Left forelimb (tissue), 1 donor: ENCODE measurements at regions not wholly inside any gene's neighbourhood (a gene's known extent, or its start where the extent isn't known, plus 50 kb on each side); places are given as distances from the start of the nearest gene placed in this dataset.
"Not testable (repeated sequence)": the region's sequence is repeated elsewhere in the genome, so short reads cannot be mapped to it uniquely, and the experiment has no call there.

Source experiments
- DNase-seq: peaks from one replicate; pipeline ENCODE4 v3.0.0-alpha.2; 2018; ENCODE audit warnings: low spot score

DNA sequence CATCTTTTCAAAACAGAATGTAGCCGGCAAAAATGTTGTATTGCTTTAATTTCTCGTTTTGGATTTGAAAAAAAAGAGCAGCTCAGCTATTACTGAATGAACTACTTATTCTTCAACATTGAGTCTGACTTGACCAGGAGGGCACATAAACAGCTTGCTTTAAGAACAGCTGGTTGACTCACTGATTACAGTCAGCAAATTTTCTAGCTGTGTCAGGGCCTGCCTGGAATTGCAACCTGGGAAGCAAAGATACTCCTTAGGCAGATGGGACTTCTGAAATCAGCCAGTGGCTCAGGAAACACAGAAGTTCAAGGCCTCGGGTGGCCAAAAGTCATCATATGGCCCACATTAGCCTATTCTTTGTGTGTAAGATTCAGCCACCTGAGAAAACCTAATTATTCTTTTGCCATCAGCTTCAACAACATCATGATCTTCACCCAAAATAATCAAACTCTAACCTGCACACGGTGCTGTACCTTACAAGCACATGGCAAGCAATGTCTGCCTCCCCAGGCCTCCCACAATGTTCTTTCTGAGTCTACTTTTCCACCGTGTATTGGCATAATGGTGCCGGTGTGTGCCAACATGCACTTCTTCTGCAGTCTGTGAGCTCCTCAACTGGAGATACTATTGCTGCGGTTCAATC is 307.2 kb downstream of the HHIPL2 start:
- no peak for DNase-seq

DNA sequence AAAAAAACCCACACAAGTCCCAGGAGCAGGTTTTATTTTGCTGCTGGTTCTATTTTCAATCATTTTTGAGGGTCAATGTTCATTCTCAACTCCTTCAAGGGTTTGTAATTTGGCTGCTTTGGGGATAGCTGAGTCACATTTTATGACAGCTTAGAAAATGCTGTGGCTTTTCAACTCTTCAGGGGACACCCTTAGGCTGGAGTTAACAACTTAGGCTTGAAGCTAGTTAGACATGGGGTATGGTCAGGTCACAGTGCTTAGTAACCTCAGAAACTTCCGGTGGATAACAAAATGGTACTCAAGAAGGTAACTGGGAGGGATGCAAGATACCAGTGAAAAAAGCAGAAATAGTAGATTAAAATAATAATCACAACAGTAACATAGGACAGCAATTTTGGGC is 308.8 kb downstream of the HHIPL2 start:
- no peak for DNase-seq

DNA sequence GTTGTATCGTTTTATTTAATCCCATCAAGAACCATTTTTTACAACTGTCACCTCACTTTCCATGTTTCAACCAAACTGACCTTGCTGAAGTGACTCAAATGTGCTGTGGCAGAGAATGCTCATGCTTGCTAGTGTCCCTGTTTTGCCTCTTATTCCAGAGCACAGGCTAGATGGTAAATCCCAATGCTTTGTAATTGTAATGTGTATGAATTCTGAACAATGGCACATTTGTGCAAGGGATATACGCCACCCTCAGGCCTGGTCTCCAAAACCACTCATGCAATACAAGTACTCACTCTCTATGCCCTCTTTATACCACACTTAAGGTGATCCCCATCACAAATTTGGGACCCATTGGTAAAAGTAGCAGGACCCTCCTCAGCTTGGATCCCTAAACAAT is 313.6 kb downstream of the HHIPL2 start:
- no peak for DNase-seq

DNA sequence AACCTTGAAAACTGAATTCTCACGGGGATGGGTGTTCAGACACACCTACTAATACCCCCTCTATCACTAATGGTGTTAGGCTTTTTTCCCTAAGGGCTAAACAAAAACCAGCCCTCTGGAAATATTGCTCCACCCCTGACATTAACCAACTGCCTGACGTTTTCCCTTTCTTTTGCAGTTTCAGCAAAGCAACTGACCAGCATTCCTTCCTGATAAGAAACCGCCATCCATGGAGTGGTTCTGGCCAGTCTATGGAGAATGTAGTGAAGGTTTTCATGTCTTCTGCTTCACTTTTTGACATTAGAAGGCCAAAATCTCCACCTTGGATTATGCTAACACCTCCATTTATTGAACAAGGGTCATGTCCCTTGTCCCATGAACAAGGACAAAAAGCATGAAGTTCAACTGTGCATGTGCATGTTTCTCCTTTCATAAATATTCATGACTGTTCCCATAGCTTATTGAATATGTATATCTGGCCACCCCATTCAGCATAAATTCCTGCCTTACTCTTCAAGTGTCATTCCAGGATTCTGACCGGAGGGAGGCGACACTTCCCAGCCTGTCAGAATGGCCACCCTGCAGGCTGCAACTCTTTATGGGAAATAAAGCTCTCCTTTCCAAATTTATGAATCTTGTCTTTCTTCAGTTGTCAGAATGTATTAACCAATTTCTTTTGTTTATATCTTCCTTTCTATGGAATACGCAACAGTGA is 314.3 kb downstream of the HHIPL2 start:
- no peak for DNase-seq

DNA sequence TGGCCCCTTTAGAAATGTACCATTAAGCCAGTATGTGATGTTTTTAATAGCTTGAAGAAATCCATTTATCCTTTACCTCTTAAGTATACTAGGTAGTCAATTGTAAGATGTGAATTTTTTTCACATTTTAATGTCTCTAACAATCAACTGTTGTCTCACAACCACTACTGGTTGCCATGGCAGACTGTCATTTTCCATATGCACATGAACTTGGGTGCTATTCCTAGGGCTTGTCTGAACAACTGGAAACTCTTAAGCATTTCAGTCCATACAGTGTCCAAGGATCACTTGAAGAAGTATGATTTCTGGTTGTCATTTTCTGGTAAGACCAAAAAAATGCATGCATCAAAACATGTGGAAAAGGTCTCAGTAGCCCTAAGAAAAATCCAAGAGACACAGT is 315.1 kb downstream of the HHIPL2 start:
- DNase-seq, result no peak

DNA sequence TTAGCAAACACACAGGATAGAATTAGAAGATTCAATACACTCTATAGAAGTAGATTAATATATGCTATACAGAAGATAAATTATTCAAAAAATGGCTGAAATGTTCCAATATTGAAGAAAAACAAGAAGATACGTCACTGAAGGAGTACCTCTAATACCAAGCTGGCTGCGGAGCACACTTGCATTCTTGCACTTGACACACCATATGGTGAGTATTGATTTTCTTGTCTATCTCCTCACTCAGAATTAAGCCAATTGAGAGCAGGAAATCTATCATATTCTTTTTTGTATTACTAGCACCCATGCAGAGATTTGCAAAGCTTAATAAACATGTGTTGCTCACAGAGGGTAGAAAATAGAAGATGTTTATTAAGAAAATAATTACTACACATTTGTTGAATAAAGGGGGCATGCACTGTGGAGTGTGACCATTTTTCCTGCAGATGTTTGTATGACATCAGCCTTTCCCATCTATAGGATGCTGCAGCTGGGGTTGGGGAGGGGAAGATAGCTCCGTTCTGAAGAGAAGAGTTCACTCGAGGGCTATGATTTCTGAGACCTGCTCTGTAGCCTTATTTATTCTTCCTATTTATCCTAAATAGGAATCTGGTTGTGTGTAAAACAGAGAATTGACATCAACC is 318.1 kb downstream of the HHIPL2 start:
- DNase-seq, result no peak

DNA sequence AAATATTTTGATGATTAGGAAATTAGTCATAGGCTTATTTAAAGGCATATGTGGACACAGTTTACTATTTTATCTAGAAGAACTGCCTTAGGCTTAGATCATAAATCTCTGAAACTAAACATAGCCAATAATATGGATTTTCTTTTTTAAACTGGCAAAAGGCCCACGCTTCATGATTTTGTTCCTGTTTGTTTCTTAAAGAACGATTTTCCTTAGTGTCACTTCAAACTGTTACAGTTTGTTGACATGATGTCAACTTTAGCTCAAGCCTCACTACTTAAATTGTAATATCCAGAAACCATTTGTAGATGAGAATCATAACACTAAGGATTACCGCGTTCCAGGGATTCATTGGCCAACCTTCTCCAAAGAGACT is 322.6 kb downstream of the HHIPL2 start:
- DNase-seq, result no peak

DNA sequence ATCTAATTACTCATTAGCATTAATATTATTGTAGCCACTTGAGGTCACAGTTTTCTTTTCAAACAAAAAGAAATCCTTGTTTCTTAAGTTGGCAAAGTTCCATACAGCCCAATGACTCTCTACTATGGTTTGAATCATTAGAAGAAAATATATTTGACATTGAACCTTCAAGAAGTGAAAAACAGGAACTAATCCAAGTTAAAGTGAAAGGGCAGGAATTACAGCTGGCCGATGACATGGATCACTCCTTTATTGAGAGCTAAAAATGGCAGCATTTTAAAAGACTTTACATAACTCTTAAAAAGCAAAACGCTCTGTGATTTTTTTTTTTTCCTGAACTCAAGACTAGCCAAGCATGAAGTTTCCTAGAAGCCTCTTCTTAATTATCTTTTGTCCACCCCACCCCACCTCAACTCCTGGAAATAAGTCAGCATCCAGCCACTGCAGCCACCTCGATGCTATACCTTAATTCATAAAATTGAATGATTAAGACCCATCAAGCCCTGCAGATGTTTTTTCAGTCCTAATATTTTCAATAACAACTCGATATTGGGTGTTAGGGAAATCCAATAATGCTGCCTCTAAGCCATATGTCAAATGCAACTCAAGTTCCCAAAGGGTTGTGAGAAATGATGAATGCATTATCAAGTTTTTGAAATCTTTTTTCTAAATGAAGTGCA is 323.1 kb downstream of the HHIPL2 start:
- DNase-seq, result no peak

DNA sequence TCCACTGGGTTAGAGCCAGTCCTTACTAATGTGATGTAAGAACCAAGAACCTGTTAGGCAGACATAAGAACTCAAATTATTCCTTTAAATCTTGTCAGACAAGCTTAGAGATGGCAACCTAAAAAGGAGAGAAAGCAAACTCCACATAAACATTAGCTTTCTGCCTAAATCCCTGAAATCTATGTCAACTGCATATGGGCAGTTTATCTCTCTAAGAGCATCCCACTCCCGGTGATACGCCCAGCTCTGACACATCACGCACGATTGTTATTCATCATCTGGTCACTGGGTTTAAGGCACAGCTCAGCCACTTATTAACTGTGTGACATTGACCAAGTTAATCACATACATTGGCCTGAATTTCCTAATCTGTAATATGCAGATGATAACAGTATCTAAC is 323.7 kb downstream of the HHIPL2 start:
- DNase-seq, result no peak

DNA sequence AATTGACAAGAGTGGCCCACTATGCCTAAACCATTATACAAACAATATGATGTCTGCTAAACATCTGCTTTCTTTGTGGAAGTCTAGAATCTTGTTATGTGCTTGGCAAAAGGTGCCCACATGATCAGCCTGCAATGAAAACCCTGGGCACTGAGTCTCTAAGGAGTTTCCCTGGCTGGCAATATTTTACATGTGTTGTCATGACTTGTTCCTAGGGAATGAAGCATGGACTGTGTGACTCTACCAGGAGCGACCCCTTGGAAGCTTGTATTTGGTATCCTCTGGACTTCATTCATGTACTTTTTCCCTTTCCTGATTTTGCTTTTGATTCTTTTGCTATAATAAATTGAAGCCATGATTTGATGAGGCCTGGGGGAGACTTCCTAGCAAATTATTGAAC is 324.9 kb downstream of the HHIPL2 start:
- no peak for DNase-seq

DNA sequence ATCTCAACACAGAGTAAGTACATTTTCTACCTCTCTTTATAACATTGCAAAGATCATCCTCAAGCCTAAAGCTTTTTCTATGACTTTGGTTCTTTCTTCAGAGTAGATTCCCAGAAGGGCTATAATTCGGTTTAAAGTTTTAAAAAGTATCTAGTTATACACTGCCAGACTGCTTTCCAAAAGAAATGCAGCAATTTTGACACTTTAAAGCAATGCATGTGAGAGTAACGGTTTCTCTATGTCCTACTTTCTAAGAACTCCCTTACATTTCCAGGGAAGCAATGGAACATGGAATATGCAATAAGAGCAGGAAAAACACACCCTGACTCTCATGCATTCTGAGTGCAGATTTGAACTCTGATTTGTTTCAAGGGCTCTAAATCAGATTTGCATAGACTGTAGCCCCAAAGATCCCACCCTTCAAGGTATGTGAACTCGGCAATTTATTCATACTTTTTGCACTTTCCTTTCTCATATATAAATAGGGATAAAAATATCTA is 331.6 kb downstream of the HHIPL2 start:
- DNase-seq, result no peak

DNA sequence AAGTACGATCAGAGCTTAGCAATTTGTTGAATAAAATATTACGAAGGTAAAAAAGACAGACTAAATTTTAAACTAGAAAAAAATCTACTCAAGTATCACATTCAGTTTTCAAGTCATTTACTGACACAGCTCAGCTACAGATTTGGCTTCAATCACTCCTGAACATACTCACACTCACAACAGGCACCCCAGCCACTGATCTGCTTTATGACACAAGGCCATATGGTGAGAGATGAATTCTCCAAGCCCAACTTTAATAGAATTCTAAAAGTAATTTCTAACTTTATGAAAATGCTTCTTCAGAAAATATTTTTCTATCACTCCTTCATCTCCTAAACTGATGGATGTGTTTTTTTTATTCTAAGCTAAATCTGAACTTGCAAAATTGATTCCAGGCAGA is 337.1 kb downstream of the HHIPL2 start:
- DNase-seq, result no peak

DNA sequence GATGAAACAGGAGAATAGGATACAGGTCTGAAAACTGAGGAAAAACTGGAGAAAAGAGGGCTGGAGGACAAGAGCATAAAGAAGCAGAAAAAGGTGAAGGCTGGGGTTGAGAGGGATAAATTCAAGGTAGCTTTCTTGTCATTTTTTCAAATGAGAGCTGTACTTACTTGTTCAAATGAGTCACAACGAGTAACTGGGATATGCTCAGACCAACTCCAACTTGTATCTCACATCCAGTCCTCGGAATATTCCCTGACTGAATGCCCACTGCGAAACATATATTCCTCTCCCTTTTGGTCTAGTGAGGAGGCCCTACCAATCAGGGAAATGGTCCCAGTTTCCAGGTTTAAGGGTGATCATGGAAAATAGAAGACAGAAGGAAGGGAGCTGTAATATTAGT is 343.4 kb downstream of the HHIPL2 start:
- no peak for DNase-seq

DNA sequence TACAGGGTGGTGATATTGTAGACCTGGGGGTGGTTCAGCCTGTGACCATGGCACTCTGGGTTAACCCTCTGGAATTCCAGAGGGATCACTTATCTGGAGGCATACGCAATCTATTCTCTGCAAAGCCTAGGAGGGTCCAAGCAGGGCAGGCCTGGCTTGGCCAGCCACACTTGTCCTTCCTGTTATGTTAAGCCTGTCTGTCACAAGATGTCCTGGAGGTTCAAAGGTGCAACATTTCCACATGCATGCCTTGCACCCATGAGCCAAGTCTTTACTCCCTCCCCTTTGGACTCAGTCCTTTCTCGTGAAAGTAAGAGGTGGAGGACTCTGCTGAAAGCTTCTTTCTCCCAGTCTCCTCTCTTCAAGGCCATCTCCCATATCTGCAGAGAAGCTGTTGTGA is 345.1 kb downstream of the HHIPL2 start:
- no peak for DNase-seq

DNA sequence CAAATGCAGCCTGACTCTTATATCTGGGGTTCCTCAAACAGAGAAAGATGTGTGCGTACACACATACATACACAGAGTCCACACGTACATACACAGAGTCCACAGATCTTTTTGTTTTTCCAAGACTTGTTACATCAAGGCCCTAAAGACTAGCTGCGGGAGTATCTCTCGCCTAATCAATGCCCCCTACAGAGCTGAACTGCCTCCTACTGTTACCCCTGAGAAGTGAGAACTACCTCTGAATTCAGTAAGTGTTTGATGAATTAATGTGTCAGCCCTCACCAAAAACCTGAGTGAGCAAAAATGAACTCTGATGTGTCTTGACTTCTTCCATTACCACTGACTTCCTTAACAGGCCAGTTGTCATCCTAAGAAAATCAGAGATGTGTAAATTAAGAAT is 351.2 kb downstream of the HHIPL2 start:
- DNase-seq, result no peak

DNA sequence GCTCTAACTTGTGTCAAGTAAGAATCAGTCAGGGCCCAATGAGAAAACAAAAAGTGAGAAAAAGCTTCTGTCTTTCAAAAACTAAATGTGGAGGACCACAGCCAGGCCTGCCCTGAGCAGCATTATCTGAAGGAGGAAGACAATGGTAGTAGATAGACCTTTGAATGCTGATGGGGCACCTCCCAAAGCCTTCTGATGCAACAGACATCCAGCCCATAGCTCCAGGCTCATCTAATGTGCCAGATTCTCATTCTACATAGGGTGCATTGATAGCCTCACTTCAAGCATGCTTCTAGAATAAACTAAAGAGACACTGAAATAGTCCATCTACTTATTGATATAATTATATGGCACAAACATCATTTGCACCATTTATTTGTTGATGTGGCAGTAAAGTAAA is 351.6 kb downstream of the HHIPL2 start:
- DNase-seq, result no peak

DNA sequence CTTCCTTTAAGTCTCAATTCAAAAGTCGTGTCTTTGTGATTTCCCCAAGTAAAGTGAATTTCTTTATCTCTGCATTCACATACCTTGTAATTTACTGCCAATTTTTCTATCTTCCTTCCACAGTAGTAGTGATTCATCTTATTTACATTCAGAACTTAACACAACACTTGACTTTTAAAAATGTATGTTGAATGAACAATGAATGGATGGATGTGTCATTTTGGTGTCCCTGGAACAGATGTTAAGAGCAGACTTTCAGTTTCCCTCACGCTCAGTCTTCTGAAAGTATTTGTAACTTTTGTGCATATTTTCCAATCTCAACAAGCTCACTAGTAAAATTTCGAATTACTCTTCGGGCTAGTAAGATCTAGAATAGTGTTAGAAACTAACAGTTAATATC is 352.0 kb downstream of the HHIPL2 start:
- no peak for DNase-seq

DNA sequence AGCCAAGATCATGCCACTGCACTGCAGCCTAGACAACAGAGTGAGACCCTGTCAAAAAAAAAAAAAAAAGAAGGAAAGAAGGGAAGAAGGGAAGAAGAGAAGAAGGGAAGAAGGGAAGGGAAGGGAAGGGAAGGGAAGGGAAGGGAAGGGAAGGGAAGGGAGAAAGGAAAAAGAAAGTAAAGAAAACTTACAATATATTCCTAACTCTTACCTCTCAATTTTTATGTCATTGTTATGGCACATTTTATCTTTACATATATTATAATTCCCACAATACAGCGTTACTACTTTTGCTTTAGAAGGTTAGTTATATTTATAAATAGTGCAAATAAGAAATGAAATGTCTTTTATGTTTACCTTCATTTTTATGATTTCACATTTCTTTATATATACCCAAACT is 358.7 kb downstream of the HHIPL2 start:
- DNase-seq, result no peak

DNA sequence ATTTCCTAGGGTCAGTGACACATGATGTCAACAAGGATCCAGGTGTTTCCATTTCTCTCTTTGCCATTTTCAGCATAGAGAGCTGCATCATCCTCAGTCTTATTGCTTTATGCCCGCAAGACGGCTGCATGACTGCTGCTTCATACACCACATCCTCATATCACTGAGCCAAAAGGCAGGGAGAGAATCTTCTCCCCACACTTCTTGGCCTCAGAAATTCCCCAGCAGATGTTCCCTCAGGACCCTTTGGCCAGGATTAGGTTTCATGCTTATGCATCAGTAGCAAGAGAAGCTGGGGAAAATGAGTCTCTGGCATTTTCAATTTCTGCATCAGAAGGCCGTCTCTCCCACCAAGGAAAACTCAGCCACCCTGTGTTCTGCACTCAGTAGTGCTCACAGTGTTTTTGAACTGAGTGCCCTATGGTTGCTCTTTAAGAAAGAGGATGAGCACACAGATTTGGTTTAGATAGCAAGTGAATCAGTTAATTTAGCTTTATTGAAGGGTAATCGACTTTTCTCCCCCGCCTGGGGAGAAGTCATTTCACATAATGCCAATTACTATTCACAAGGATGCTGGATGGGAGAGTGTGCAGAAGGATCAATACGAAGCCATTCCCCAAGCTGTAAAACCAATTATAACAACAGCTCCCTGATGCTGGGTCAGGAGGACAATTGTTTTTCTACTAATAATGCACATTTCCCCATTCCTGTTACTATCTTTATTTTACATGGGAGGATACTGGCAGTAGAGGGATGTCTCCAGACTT is 360.2 kb downstream of the HHIPL2 start:
- no peak for DNase-seq

DNA sequence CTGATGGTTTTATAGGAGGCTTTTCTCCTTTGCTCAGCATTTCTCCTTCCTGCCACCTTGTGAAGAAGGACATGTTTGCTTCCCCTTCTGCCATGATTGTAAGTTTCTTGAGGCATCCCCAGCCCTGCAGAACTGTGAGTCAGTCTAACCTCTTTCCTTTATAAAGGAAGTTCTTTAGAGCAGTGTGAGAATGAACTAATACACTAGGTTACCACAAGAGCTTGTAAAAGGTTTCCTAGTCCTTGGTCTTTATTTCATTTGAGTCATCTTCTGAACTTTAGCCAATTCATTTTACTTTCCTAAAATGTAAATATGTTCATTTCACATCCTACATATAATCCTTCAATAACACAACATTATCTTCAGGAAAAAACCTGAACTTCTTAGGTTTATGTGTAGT is 365.3 kb downstream of the HHIPL2 start:
- DNase-seq, result no peak

DNA sequence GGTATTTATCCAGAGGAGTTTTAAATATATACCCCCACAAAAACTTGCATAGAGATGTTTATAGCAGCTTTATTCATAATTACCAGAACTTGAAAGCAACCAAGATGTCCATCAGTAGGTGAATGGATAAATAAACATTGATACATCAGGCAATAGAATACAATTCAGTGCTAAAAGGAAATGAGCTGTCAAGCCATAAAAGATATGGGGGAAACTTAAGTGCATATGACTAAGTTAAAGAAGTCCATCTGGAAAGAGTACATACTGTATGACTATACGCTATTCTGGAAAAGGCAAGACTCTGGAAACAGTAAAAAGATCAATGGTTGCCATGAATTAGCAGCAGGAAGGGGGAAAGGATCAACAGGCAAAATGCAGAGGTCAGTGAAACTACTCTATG is 366.7 kb downstream of the HHIPL2 start:
- no peak for DNase-seq

DNA sequence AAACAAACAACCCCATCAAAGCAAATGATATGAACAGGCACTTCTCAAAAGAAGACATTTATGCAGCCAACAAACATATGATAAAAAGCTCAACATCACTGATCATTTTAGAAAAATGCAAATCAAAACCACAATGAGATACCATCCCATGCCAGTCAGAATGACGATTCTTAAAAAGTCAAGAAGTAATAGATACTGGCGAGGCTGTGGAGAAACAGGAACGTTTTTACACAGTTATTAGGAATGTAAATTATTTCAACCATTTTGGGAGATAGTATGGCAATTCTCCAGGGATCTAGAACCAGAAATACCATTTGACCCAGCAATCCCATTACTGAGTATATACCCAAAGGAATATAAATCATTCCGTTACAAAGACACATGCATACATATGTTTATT is 370.4 kb downstream of the HHIPL2 start:
- not testable (repeated sequence) for DNase-seq
